HEK293 (cell line): ENCODE measurements at regions not wholly inside any gene's neighbourhood (a gene's known extent, or its start where the extent isn't known, plus 50 kb on each side); places are given as distances from the start of the nearest gene placed in this dataset.

Source experiments
- CTCF ChIA-PET: fragments of 350-600 bp; formaldehyde crosslinking; extraction: SDS; loops from one replicate; lab custom pipeline; 2021; ENCODE audit warnings: antibody characterized with exemption; lab: Yijun Ruan, JAX
- POLR2A ChIA-PET: fragments of 300-600 bp; formaldehyde crosslinking; extraction: SDS; loops from one replicate; lab custom pipeline; 2020; ENCODE audit warnings: antibody characterized with exemption, inconsistent platforms; lab: Yijun Ruan, JAX
- H3K27ac ChIP-seq: fragments of 200-500 bp; sonication (Bioruptor generic); 2 replicates; pipeline ENCODE4 v1.5.1; 2014; ENCODE audit warnings: low read depth, low read length, control low read depth, inconsistent platforms; ENCODE audit errors: extremely low read depth
- H3K36me3 ChIP-seq, 2 experiments: fragments of 200-500 bp in 1 of 2; sonication (Bioruptor generic) in 1 of 2; 1 replicate in 1 of 2; 2 replicates in 1 of 2; pipeline ENCODE4 v1.5.1; 2014 to 2017; ENCODE audit warnings: inconsistent platforms in 2 of 2, low read length in 2 of 2; ENCODE audit not compliant: control insufficient read depth in 2 of 2, insufficient read depth in 1 of 2
- H3K4me1 ChIP-seq: fragments of 200-500 bp; sonication (Bioruptor generic); 2 replicates; pipeline ENCODE4 v1.5.1; 2014; ENCODE audit warnings: mild to moderate bottlenecking, low read length, inconsistent platforms; ENCODE audit not compliant: control insufficient read depth, insufficient read depth
- H3K4me3 ChIP-seq: 2 replicates; pipeline ENCODE4 v1.5.1; 2011; ENCODE audit warnings: low read depth, mild to moderate bottlenecking, control low read depth, low read length, moderate library complexity
- H3K9me3 ChIP-seq: fragments of 200-500 bp; sonication (Bioruptor generic); 2 replicates; pipeline ENCODE4 v1.5.1; 2014; ENCODE audit warnings: low read depth, low read length, inconsistent platforms; ENCODE audit not compliant: control insufficient read depth, insufficient read depth
- IKZF3 ChIP-seq: fragments of 450-650 bp; IDR thresholded peaks from 2 replicates; pipeline ENCODE4 v1.5.0; 2018; ENCODE audit warnings: missing biosample characterization, mild to moderate bottlenecking, missing genetic modification characterization, moderate library complexity
- KLF10 ChIP-seq: fragments of 450-650 bp; IDR thresholded peaks from 2 replicates; pipeline ENCODE4 v1.5.1; 2018; ENCODE audit warnings: missing biosample characterization, mild to moderate bottlenecking, missing genetic modification characterization
- KLF7 ChIP-seq: fragments of 450-650 bp; formaldehyde crosslinking; IDR thresholded peaks from 2 replicates; pipeline ENCODE4 v1.5.1; 2016; ENCODE audit warnings: missing biosample characterization, missing genetic modification characterization, borderline replicate concordance
- KLF9 ChIP-seq: fragments of 450-650 bp; formaldehyde crosslinking; IDR thresholded peaks from 2 replicates; pipeline ENCODE4 v1.5.1; 2016; ENCODE audit warnings: missing biosample characterization, missing genetic modification characterization, low read depth
- PRDM1 ChIP-seq: fragments of 450-650 bp; formaldehyde crosslinking; IDR thresholded peaks from 2 replicates; pipeline ENCODE4; 2016; ENCODE audit warnings: missing biosample characterization, missing genetic modification characterization
- RBAK ChIP-seq: fragments of 450-650 bp; formaldehyde crosslinking; IDR thresholded peaks from 2 replicates; pipeline ENCODE4 v1.5.1; 2016; ENCODE audit warnings: missing biosample characterization, missing genetic modification characterization
- WT1 ChIP-seq: fragments of 450-650 bp; formaldehyde crosslinking; IDR thresholded peaks from 2 replicates; pipeline ENCODE4 v1.5.1; 2016; ENCODE audit warnings: missing biosample characterization, missing genetic modification characterization
- ZBTB21 ChIP-seq: fragments of 450-650 bp; formaldehyde crosslinking; IDR thresholded peaks from 2 replicates; pipeline ENCODE4 v1.5.1; 2017; ENCODE audit warnings: missing biosample characterization, missing genetic modification characterization
- ZNF121 ChIP-seq: fragments of 450-650 bp; formaldehyde crosslinking; IDR thresholded peaks from 2 replicates; pipeline ENCODE4 v1.5.1; 2016; ENCODE audit warnings: missing biosample characterization, missing genetic modification characterization
- ZNF157 ChIP-seq: fragments of 450-650 bp; formaldehyde crosslinking; IDR thresholded peaks from 2 replicates; pipeline ENCODE4 v1.5.1; 2016; ENCODE audit warnings: missing biosample characterization, missing genetic modification characterization
- ZNF169 ChIP-seq: fragments of 450-650 bp; formaldehyde crosslinking; IDR thresholded peaks from 2 replicates; pipeline ENCODE4 v1.5.1; 2016; ENCODE audit warnings: missing biosample characterization, missing genetic modification characterization
- ZNF629 ChIP-seq: fragments of 450-650 bp; formaldehyde crosslinking; IDR thresholded peaks from 2 replicates; pipeline ENCODE4 v1.5.1; 2017; ENCODE audit warnings: missing biosample characterization, missing genetic modification characterization
- ZNF660 ChIP-seq: fragments of 450-650 bp; IDR thresholded peaks from 2 replicates; pipeline ENCODE4 v1.5.1; 2018; ENCODE audit warnings: missing biosample characterization, mild to moderate bottlenecking, missing genetic modification characterization
- ZNF701 ChIP-seq: fragments of 450-650 bp; formaldehyde crosslinking; IDR thresholded peaks from 2 replicates; pipeline ENCODE4 v1.5.1; 2016; ENCODE audit warnings: missing biosample characterization, missing genetic modification characterization
- TF ChIP-seq, protein P1 (sequence below): fragments of 450-650 bp; formaldehyde crosslinking; IDR thresholded peaks from 2 replicates; pipeline ENCODE4 v1.5.1; 2016; ENCODE audit warnings: missing biosample characterization, missing genetic modification characterization
- TF ChIP-seq, protein P2 (sequence below): fragments of 450-650 bp; formaldehyde crosslinking; IDR thresholded peaks from 2 replicates; pipeline ENCODE4 v1.5.1; 2016; ENCODE audit warnings: missing biosample characterization, missing genetic modification characterization
- TF ChIP-seq, protein P3 (sequence below): fragments of 450-650 bp; formaldehyde crosslinking; conservative IDR thresholded peaks from 2 replicates; pipeline ENCODE4 v1.5.1; 2016; ENCODE audit warnings: low read depth, missing biosample characterization, missing genetic modification characterization
- TF ChIP-seq, protein P4 (sequence below): fragments of 450-650 bp; formaldehyde crosslinking; IDR thresholded peaks from 2 replicates; pipeline ENCODE4 v1.5.1; 2016; ENCODE audit warnings: missing biosample characterization, missing genetic modification characterization

DNA sequence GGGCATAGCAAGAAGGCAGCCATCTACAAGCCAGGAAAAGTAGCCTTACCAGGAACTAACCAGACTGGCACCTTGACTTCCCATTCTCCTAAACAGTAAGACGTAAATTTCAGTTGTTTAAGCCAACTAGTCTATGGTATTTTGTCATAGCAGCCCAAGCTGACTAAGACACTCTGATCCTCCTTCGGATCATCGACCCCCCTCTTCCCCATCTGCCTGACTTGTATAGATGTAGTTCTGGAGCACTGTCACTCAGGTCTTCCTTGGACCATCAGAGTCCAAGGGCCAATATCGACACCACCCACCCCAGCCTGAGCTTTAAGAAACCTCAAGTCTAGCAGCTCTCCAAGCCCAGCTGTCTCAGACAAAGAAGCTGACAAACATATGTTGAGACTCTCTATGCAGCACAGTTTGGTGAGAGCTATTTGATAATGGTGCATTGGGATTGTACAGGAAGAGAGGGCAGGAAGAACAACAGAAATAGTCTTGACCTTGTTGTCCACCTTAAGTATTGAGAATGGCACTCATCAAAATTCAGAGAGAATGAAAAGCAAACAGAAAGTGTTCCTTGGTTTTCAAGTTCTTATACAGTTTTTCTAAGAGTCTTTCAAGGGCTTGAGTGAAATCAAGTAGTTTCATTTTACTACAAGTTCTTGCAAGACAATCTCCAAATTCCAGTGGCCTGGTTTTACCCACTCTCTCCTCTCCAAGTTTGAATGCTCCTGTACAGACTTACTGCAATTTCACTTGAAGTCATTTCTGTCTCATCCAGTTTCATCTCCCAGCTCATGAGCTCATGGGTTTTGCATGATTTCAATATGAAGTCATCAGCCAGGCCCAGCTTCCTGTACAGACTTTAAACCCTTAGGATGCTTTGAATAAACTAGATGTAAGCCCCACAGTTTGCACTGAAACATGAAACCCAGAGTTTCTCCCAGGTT lies 122.3 kb upstream of the RAI14 start:
- Histone ChIP-seq H3K4me3 (no peak overlapping the region), H3K4me1 (no peaks in the 10 kb centered on the region; the same call in 1 of the 2 replicates), H3K36me3 (no peaks in the 10 kb centered on the region), H3K27ac (no peak overlapping the region), H3K9me3 (no peaks in the 10 kb centered on the region)
- ChIA-PET POLR2A (interaction anchor here (0.6 kb wide), 1 partner anchor 121 kb away, joined by 3 read pairs; no protein-coding TSS in a partner anchor), CTCF (interaction anchor here (0.6 to 2.2 kb wide), 10 partner anchors 10 to 370 kb away, joined by 3 to 10 read pairs (median 3); no protein-coding TSS in a partner anchor)
- TF ChIP-seq ZNF629 (tag by site-specific recombination) (peak; percentile 84), ZNF701 (tag by site-specific recombination) (no peak), PRDM1 (peak; percentile 49; the same call in 1 of the 2 replicates), ZNF169 (tag by site-specific recombination) (no peak), ZNF660 (tag by site-specific recombination) (peak; percentile 65), ZNF157 (tag by site-specific recombination) (no peak), WT1 (tag by site-specific recombination) (no peak), IKZF3 (tag by site-specific recombination) (no peak), ZBTB21 (tag by site-specific recombination) (peak; percentile 93)
- TF ChIP-seq, protein P1, sequence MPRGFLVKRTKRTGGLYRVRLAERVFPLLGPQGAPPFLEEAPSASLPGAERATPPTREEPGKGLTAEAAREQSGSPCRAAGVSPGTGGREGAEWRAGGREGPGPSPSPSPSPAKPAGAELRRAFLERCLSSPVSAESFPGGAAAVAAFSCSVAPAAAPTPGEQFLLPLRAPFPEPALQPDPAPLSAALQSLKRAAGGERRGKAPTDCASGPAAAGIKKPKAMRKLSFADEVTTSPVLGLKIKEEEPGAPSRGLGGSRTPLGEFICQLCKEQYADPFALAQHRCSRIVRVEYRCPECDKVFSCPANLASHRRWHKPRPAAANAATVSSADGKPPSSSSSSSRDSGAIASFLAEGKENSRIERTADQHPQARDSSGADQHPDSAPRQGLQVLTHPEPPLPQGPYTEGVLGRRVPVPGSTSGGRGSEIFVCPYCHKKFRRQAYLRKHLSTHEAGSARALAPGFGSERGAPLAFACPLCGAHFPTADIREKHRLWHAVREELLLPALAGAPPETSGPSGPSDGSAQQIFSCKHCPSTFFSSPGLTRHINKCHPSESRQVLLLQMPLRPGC (tag by site-specific recombination) = no peak
- TF ChIP-seq, protein P2, sequence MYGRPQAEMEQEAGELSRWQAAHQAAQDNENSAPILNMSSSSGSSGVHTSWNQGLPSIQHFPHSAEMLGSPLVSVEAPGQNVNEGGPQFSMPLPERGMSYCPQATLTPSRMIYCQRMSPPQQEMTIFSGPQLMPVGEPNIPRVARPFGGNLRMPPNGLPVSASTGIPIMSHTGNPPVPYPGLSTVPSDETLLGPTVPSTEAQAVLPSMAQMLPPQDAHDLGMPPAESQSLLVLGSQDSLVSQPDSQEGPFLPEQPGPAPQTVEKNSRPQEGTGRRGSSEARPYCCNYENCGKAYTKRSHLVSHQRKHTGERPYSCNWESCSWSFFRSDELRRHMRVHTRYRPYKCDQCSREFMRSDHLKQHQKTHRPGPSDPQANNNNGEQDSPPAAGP (tag by site-specific recombination) = no peak
- TF ChIP-seq, protein P3, sequence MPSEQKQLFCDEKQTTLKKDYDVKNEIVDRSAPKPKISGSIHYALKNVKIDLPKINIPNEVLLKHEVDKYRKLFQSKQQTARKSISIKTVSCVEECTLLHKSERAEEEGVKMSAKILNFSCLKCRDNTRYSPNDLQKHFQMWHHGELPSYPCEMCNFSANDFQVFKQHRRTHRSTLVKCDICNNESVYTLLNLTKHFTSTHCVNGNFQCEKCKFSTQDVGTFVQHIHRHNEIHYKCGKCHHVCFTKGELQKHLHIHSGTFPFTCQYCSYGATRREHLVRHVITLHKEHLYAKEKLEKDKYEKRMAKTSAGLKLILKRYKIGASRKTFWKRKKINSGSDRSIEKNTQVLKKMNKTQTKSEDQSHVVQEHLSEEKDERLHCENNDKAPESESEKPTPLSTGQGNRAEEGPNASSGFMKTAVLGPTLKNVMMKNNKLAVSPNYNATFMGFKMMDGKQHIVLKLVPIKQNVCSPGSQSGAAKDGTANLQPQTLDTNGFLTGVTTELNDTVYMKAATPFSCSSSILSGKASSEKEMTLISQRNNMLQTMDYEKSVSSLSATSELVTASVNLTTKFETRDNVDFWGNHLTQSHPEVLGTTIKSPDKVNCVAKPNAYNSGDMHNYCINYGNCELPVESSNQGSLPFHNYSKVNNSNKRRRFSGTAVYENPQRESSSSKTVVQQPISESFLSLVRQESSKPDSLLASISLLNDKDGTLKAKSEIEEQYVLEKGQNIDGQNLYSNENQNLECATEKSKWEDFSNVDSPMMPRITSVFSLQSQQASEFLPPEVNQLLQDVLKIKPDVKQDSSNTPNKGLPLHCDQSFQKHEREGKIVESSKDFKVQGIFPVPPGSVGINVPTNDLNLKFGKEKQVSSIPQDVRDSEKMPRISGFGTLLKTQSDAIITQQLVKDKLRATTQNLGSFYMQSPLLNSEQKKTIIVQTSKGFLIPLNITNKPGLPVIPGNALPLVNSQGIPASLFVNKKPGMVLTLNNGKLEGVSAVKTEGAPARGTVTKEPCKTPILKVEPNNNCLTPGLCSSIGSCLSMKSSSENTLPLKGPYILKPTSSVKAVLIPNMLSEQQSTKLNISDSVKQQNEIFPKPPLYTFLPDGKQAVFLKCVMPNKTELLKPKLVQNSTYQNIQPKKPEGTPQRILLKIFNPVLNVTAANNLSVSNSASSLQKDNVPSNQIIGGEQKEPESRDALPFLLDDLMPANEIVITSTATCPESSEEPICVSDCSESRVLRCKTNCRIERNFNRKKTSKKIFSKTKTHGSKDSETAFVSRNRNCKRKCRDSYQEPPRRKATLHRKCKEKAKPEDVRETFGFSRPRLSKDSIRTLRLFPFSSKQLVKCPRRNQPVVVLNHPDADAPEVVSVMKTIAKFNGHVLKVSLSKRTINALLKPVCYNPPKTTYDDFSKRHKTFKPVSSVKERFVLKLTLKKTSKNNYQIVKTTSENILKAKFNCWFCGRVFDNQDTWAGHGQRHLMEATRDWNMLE = no peak
- TF ChIP-seq, protein P4, sequence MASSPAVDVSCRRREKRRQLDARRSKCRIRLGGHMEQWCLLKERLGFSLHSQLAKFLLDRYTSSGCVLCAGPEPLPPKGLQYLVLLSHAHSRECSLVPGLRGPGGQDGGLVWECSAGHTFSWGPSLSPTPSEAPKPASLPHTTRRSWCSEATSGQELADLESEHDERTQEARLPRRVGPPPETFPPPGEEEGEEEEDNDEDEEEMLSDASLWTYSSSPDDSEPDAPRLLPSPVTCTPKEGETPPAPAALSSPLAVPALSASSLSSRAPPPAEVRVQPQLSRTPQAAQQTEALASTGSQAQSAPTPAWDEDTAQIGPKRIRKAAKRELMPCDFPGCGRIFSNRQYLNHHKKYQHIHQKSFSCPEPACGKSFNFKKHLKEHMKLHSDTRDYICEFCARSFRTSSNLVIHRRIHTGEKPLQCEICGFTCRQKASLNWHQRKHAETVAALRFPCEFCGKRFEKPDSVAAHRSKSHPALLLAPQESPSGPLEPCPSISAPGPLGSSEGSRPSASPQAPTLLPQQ = 0 out of 2 replicates have a peak, but pooled peaks have one; percentile 27

DNA sequence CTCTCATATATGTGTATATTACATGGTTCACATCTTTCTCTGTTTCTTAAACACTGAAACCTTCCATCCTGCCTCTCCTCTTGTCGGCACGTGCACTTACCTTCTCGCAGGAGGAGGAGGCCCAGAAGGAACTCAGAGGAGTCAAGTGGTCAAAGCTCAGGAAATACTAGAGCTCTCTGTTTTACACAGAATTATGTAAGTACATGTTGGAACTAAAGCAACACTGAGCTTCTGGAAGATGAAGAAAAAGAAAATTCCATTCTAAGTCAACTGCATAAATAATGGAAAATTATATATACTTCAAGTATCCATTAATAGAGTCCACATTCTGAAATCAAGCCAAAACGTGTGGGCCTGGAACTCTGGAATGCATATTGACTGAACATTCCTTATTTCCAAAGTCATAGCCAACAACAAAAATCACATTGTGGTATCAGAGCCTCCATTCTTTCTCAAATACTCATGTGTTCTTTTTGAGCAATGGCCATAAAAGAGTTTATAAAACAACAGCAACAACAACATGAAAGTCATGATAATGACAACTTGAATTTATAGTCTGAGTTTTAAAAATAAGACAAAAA lies 121.5 kb upstream of the RAI14 start:
- no peaks in the 10 kb centered on the region for H3K9me3 ChIP-seq
- H3K27ac ChIP-seq = no peak overlapping the region
- H3K4me3 ChIP-seq = no peak overlapping the region
- no peak for TF ChIP-seq KLF10 (tag by site-specific recombination)
- TF ChIP-seq RBAK (tag by site-specific recombination) = no peak
- TF ChIP-seq, protein P4 = 0 out of 2 replicates have a peak, but pooled peaks have one; percentile 9
- no peak for TF ChIP-seq ZNF121
- no peak for TF ChIP-seq KLF7 (tag by site-specific recombination)
- TF ChIP-seq KLF9 (tag by site-specific recombination) = no peak
- ChIA-PET CTCF (interaction anchor here (0.6 to 2.2 kb wide), 6 partner anchors 11 to 369 kb away, joined by 3 to 10 read pairs (median 3); no protein-coding TSS in a partner anchor), POLR2A (no interaction called here)
- H3K36me3 ChIP-seq = no peaks in the 10 kb centered on the region
- H3K4me1 ChIP-seq = no peaks in the 10 kb centered on the region; the same call in 1 of the 2 replicates
